T-helper 1 cell (primary cell): ENCODE measurements at regions not wholly inside any gene's neighbourhood (a gene's known extent, or its start where the extent isn't known, plus 50 kb on each side); places are given as distances from the start of the nearest gene placed in this dataset.

Experiments used
- DNase-seq, 5 donors: peaks; one replicate each; pipeline ENCODE4 v3.0.0-alpha.2; 2012 to 2020

- no peak for DNase-seq
Measured at GRCh38 chr1:55955016-55955621, 624.2 kb downstream of the PLPP3 start.

GRCh38 chr1:55951291-55951690, 628.1 kb downstream of the PLPP3 start:
- DNase-seq = no peak

GRCh38 chr1:55947446-55947845, 631.9 kb downstream of the PLPP3 start:
- no peak for DNase-seq

DNA sequence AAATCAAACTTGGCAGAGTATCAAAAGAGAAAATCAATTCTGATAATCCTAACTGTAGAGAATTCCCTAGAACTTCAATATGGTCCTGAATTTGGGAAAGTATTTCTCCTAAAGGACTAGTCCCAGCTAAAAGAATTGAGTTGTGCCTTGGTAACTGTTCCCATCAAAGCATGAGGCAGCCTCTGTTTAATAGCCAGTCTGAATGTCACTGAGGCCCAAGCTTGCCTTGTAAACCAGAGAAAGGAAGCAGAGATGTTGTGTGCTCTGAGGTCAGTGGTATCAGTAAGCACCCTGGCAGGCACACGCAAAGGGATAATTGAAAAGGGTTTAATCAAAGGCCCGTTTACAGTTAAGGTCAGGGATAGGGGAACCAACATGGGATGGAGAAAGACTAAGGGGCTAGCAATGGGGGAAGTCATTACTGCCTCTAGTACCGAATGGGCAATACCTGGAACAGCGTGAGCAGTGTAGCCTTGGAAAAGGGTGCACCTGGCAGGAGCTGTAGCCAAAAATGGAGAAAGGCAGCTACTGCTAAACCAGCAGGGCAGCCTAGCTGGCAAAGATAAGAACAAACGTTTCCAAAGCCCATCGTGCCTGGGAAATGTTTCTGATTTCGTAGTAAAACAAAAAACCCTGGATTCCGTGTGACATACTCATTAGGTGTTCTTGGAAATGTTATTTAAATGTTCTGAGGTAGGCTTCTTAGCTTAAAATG, 635.5 kb downstream of the PLPP3 start:
- no peak for DNase-seq

DNA sequence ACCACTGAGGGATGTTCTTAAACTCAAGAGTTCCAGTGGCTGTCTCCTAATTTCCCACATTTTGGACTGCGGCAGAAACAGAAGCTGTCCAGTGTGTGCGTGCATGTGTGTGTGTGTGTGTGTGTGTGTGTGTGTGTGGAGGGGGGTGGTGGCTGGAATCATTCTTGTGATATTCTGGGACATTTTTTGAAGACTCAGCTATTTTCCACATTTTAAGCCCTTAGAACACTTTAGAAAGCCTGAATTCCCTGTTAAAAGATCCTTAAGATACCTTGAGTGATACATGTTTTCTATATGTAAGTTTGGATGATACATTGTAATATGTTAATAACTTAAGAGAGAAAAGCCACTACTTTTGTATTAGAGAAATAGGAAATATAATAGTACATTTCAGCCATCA, 636.4 kb downstream of the PLPP3 start:
- DNase-seq = no peak

DNA sequence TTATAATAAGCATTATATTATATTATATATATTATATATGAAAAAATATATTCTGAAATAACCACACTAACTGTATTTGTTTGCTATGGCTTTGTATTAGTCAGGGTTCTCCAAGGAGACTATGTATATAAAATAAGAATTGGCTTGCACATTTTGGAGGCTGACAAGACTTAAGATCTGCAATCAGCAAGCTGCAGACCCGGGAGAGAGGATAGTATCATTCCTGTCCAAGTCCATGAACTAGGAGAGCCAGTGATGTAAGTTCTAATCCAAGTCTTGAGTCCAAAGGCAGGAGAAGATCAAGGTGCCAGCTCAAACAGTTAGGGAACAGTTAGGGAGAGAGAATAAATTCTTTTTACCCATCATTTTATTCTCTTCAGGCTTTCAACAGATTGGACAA, 639.5 kb downstream of the PLPP3 start:
- DNase-seq = no peak

DNA sequence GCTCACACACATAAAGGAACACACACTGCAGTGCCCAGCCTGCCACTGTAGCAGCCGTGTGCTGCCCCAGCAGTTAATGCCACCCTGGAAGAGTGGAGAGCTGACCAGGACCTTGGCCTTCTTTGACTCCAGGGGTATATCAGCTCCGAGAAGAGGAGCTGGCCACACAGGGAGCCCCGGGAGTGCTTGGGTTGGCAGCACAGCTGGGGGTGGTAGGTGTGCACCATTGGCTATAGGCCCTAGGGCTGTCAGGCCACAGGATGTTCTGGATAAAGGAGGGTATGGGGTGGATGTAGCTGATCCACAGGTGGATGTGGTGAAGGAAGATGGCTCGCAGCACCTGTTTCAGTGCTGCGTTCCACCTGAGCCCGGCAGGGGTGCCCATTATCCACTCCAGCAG, 640.5 kb downstream of the PLPP3 start:
- no peak for DNase-seq

- no peak for DNase-seq
Measured at GRCh38 chr1:55938376-55938850, 641.0 kb downstream of the PLPP3 start.

GRCh38 chr1:55937840-55938375, 641.5 kb downstream of the PLPP3 start:
- no peak for DNase-seq

- no peak for DNase-seq
Measured at GRCh38 chr1:55935236-55935635, 644.1 kb downstream of the PLPP3 start.

DNA sequence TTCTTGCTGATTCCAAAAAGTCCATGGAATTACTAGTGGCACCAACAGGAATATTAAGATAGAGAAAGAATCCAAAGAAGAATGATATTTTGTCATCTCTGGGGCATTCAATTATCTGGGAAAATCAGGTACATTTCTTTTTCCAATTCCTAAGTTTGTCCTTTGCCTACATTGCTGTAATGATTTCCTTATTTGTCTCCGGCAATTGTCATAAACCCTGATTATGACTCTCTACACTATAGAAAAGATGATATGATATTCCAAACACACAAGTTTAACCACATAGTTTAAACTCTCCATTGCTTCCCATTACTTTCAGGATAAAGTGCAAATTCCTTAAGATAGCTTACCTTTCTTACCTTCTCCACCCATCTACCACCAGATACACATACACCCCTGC, 647.0 kb downstream of the PLPP3 start:
- no peak for DNase-seq

DNA sequence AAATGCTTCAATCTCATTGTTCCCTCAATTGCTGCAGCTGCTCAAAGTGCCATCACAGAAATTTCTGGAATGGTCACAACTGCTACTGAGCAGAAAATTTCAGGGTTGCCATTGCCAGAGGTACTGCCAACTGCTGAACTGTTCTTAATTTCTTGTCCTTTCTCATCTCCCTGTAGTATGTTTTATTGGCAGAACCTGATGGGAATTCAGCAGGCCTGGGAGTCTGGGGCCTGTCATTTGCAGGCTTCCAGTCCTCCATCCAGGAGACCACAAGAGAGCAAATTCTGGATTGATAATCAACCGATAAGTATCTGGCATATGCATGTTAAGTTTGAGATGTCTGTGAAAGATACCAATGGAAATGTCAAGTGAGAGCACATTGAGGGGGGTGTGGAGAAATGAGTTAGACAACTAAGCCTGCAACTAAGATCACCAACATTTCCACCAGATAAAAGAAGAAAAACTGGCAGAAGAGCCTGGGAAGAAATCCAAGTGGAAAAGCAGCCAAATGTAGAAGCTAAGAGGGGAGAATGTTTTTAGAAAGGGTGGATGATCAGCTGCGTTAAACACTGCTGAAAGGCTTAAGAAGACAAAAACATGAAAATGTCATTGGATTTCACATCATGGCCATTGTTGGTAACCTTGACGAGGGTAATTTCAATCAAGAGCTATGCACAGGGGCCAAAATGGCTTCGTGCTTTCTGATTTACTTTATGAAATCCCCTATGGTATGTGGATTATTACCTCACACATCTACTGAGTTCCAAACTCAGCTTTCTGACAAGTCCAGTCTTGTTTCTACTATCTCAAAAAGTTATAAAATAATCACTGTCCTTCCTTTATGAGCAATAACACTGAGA, 648.1 kb downstream of the PLPP3 start:
- no peak for DNase-seq

- no peak for DNase-seq
Measured at GRCh38 chr1:55929652-55930051, 649.7 kb downstream of the PLPP3 start.

DNA sequence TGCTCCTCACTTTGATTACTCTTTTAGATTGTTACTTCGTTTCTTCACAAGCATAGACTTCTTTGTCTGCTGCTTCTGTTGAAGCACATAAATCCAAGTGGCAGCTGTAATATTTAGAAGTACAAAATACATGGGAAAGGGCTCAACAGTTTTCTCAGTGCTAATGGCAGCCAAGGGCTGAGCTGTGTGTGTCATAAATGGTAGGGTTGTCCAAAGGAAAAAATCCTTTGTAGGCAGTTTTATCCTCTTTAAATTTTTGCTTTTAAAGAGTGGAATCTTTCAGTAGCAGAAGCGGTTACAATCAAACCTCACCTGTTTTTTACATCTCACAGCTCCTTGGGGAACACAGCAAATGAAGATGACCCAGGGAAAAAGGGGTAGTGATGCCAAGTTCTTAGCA, 650.8 kb downstream of the PLPP3 start:
- DNase-seq = no peak

DNA sequence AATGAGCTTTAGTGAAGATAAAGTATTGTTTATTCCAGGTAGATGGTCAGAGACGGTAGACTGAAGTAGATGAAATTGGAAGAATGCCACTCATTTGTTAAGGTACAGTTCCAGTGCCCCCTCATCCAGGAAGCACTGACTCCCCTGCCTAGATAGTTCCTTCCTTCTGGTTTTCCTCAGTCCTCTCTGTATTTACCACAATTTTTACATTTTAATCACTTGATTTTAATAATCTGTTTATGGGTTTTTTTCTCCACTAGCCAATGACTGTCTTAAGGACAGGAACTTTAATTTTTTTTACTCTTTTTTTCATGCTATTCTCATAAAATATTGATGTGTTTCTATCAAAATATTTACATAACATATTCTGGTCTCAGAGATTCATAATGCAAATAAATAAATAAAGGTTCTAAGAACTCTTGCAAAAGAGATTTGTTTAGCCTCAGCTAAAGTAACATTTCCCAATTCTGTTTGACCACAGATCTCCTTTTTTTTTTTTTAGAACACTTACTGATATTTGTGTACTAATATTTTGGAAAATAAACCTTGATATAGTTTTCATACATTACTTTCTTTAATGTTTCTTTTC, 651.6 kb downstream of the PLPP3 start:
- DNase-seq = no peak

GRCh38 chr1:55926906-55927471, 652.4 kb downstream of the PLPP3 start:
- no peak for DNase-seq

- no peak for DNase-seq
Measured at GRCh38 chr1:55916907-55917306, 662.5 kb downstream of the PLPP3 start.

DNA sequence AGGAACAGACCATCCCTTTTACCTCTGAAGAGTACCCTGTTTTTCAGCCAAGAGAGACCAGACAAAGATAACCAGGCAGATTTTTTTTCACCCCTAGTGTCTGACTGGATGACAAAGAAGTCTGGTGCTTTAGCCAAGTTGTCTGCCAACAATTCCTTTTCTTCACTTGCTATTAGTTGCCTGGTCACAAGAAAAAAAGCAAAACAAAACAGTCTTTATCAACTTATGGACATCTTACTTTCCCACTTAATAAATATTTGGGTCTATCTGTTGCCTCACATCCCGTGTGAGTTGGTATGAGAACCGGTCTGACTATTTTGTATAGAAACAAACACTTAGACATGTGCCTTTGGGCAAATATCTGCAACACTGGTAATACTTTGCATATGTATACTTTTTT, 662.9 kb downstream of the PLPP3 start:
- no peak for DNase-seq

DNA sequence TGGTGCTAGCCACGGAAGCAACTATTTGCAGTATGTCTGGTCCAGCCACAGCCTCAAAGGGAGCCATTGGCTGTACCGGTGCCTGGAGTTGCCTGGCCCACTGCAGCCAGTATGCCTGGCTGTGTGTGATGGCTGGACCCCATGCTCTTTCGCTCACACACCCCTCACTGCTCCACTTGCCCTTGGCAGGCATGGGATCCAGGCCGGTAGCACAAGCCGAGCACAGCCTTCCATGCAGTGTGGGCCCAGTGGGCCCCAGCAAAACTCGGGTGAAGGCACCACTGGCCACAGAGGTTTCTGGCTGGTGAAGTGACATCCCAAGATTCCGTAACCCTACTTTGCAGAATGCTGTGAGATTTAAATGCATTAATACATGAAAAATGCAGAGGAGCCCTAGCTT, 665.8 kb downstream of the PLPP3 start:
- DNase-seq = no peak

- DNase-seq = no peak
Measured at GRCh38 chr1:55912438-55912837, 666.9 kb downstream of the PLPP3 start.

DNA sequence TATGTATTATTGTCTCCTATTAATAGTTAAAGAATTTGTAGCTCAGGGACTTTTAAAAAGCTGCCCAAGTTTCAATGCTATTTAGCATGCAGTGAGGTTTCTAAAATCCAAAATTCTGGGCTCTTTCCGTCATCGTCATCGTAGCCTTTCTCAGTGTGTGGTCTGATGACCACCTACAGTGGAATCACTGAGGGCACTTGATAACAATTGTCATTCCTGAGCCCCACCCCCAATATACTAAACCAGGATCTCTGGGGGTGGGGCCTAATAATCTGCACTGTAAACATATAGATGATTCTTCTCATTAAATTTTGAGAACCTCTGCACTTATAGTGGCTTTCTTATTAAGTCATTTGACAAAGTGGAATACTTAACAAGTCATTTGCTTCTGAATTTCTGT, 674.8 kb downstream of the PLPP3 start:
- no peak for DNase-seq

DNA sequence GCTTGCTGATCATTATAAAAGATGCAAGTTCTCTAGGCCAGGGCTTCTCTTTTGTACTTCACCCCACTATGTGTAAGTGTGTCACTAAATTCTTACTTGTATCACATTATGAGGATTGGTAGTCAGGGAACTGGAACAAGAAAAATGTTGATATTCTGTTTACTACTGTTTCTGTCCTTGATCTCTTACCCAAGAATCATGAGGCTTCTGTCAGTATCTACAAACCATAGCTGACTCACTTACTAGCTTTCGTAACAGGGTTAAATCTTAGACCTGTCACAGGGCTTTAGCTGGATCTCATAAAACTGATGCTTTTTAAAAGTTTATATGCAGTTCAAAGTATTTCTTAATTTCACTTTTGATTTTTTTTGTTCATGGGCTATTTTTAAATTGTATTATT, 681.2 kb downstream of the PLPP3 start:
- no peak for DNase-seq

- no peak for DNase-seq
Measured at GRCh38 chr1:55896210-55896609, 681.0 kb upstream of the USP24 start.
